K562 (cell line): ENCODE measurements at regions not wholly inside any gene's neighbourhood (a gene's known extent, or its start where the extent isn't known, plus 50 kb on each side); places are given as distances from the start of the nearest gene placed in this dataset.

Experiments used
- ATAC-seq: fragments of 200-7000 bp; cut with Tn5 transposase; 3 replicates; pipeline ENCODE4 v1.9.1; 2020; ENCODE audit warnings: moderate library complexity
- BruUV-seq: library from RNA; stranded (reverse); fragments of 400-500 nt; replicated peaks from 2 replicates; lab custom pipeline; 2021; lab: Mats Ljungman, UMichigan
- CTCF ChIA-PET: fragments of 300-600 bp; formaldehyde crosslinking; extraction: SDS; loops from one replicate; lab custom pipeline; 2021; ENCODE audit warnings: low intra/inter-chr PET ratio; lab: Yijun Ruan, JAX
- POLR2A ChIA-PET: fragments of 300-600, 350-650 bp; sonication (Branson Sonifier 250); formaldehyde crosslinking; extraction: SDS; loops from one replicate; lab custom pipeline; 2021; ENCODE audit warnings: antibody characterized with exemption, inconsistent platforms; lab: Yijun Ruan, JAX
- DNase-seq, 4 experiments: peaks; one replicate each; pipeline versions ENCODE4 v3.0.0 to v3.0.0-alpha.2; 2011 to 2018; ENCODE audit warnings: low spot score in 3 of 4, mixed read lengths in 3 of 4; ENCODE audit errors: extremely low read depth in 1 of 4
- FAIRE-seq: peaks from 2 replicates; lab custom pipeline; 2011; peaks lifted over from hg19 to GRCh38; lab: Jason Lieb, UNC
- H2AFZ ChIP-seq: 2 replicates; pipeline ENCODE4 v1.6.0; 2011; ENCODE audit warnings: low read depth, low read length, control low read depth, inconsistent platforms
- H3K27ac ChIP-seq: fragments of 200-600 bp; 3 replicates; pipeline ENCODE4 v1.8.0; 2011; ENCODE audit warnings: low read depth, mild to moderate bottlenecking, control low read depth, inconsistent platforms, low read length, moderate library complexity, mixed read lengths; ENCODE audit errors: extremely low read depth
- H3K27me3 ChIP-seq, 2 experiments: fragments of 300-600 bp in 1 of 2; 2 replicates in 1 of 2; 3 replicates in 1 of 2; pipeline versions ENCODE4 v1.6.0 to v1.8.0; 2011; ENCODE audit warnings: inconsistent platforms in 2 of 2, low read length in 2 of 2, mild to moderate bottlenecking in 1 of 2, mixed read lengths in 1 of 2, moderate library complexity in 1 of 2; ENCODE audit not compliant: control insufficient read depth in 2 of 2, insufficient read depth in 2 of 2
- H3K36me3 ChIP-seq: fragments of 300-600 bp; 3 replicates; pipeline ENCODE4 v1.8.0; 2011; ENCODE audit warnings: mild to moderate bottlenecking, low read length, inconsistent platforms; ENCODE audit not compliant: control insufficient read depth, insufficient read depth
- H3K4me1 ChIP-seq, 2 experiments: fragments of 200-600 bp in 1 of 2; replicated peaks in 1 of 2; 2 replicates in 1 of 2; 3 replicates in 1 of 2; pipeline versions ENCODE4 v1.5.1 to v1.8.0; 2011; ENCODE audit warnings: inconsistent platforms in 2 of 2, low read length in 2 of 2, mild to moderate bottlenecking in 1 of 2, mixed read lengths in 1 of 2, moderate library complexity in 1 of 2; ENCODE audit not compliant: control insufficient read depth in 2 of 2, insufficient read depth in 2 of 2
- H3K4me2 ChIP-seq: 2 replicates; pipeline ENCODE4 v1.6.1; 2011; ENCODE audit warnings: low read length, control low read depth, inconsistent platforms, mixed read lengths; ENCODE audit not compliant: insufficient read depth
- H3K4me3 ChIP-seq: fragments of 200-600 bp; sonication (generic), shearing (Covaris generic); 2 replicates; pipeline ENCODE4 v1.5.1; 2016; ENCODE audit warnings: control low read depth, inconsistent platforms
- H3K79me2 ChIP-seq: fragments of 200-600 bp; 3 replicates; pipeline ENCODE4 v1.8.0; 2011; ENCODE audit warnings: low read length, inconsistent platforms; ENCODE audit not compliant: control insufficient read depth, insufficient read depth
- H3K9ac ChIP-seq, 2 experiments: 2 replicates each; pipeline versions ENCODE4 v1.6.0 to v1.6.1; 2011; ENCODE audit warnings: low read depth in 2 of 2, low read length in 2 of 2, control low read depth in 1 of 2, inconsistent platforms in 1 of 2, mild to moderate bottlenecking in 1 of 2, mixed read lengths in 1 of 2; ENCODE audit not compliant: insufficient read depth in 1 of 2
- H3K9me1 ChIP-seq: one replicate; pipeline ENCODE4 v1.6.0; 2011; ENCODE audit warnings: inconsistent platforms, mild to moderate bottlenecking, low read length, moderate library complexity; ENCODE audit not compliant: control insufficient read depth, insufficient read depth
- H3K9me3 ChIP-seq: replicated peaks from 2 replicates; pipeline ENCODE4 v1.5.1; 2011; ENCODE audit warnings: low read depth, low read length, inconsistent platforms; ENCODE audit not compliant: control insufficient read depth, insufficient read depth
- H4K20me1 ChIP-seq: replicated peaks from 2 replicates; pipeline ENCODE4 v1.6.1; 2011; ENCODE audit warnings: low read length, inconsistent platforms, mixed read lengths; ENCODE audit not compliant: control insufficient read depth, insufficient read depth
- DDX20 ChIP-seq: fragments of 450-650 bp; IDR thresholded peaks from 2 replicates; pipeline ENCODE4 v1.6.1; 2016; ENCODE audit warnings: missing genetic modification characterization, low read depth, mild to moderate bottlenecking, missing compliant biosample characterization, moderate library complexity
- E2F3 ChIP-seq: fragments of 250-450 bp; sonication (Bioruptor Pico); IDR thresholded peaks from 2 replicates; pipeline ENCODE4 v1.4.0; 2020; ENCODE audit warnings: mild to moderate bottlenecking
- ELF1 ChIP-seq: fragments of 200-800 bp; sonication (Bioruptor generic); IDR thresholded peaks from 2 replicates; pipeline ENCODE4 v1.6.1; 2016; ENCODE audit warnings: missing genetic modification characterization, missing compliant biosample characterization
- HDAC6 ChIP-seq: IDR thresholded peaks from 2 replicates; pipeline ENCODE4 v1.6.1; 2012; ENCODE audit warnings: low read depth, mild to moderate bottlenecking, control low read depth, inconsistent platforms, low read length, moderate library complexity
- RHOXF2B ChIP-seq: fragments of 250-450 bp; sonication (Bioruptor Pico); conservative IDR thresholded peaks from 2 replicates; pipeline ENCODE4 v1.5.1; 2021
- SMARCB1 ChIP-seq: IDR thresholded peaks from 2 replicates; pipeline ENCODE4 v1.6.1; 2011; ENCODE audit warnings: improper control_type of control experiment, low read depth; ENCODE audit not compliant: insufficient read length
- SPI1 ChIP-seq: IDR thresholded peaks from 2 replicates; pipeline ENCODE4 v1.6.1; 2011; ENCODE audit warnings: low read depth, low read length, control low read depth, borderline replicate concordance
- TGIF2 ChIP-seq: sonication (generic); formaldehyde crosslinking; IDR thresholded peaks from 2 replicates; pipeline ENCODE4 v1.8.1; 2022; ENCODE audit warnings: mild to moderate bottlenecking, missing genetic modification reagents, moderate library complexity
- WHSC1 ChIP-seq: IDR thresholded peaks from one replicate; pipeline ENCODE4 v1.6.1; 2012; ENCODE audit warnings: low read length, control low read depth, inconsistent platforms
- ZNF232 ChIP-seq: sonication (generic); formaldehyde crosslinking; IDR thresholded peaks from 2 replicates; pipeline ENCODE4 v1.8.0; 2022; ENCODE audit warnings: mild to moderate bottlenecking, missing genetic modification reagents
- ZNF253 ChIP-seq: fragments of 250-450 bp; sonication (Bioruptor Pico); conservative IDR thresholded peaks from 2 replicates; pipeline ENCODE4 v1.6.1; 2021; ENCODE audit warnings: mild to moderate bottlenecking
- WGBS: fragments of 100-300 bp; shearing (Covaris generic); methylation state at CpG from one replicate; pipeline ENCODE4 v1.1.6; 2016; ENCODE audit warnings: low coverage, mixed read lengths; ENCODE audit not compliant: insufficient coverage; ENCODE audit errors: missing lambda C conversion rate; 5-methylcytosine and 5-hydroxymethylcytosine counted together
- in situ Hi-C: fragments of 300-500 bp; cut with MboI; formaldehyde crosslinking; loops from 4 replicates; pipeline ENCODE4 v1.15.0; 2018; ENCODE audit warnings: inconsistent platforms, mixed read lengths
- intact Hi-C: fragments of 100-400 bp; cut with micrococcal nuclease; formaldehyde crosslinking; loops from 2 replicates; pipeline ENCODE4 v1.14.2; 2022
- TF ChIP-seq, protein P1 (sequence below): IDR thresholded peaks from 2 replicates; pipeline ENCODE4 v1.6.1; 2014; ENCODE audit warnings: antibody characterized with exemption
- TF ChIP-seq, protein P2 (sequence below): fragments of 450-650 bp; IDR thresholded peaks from 2 replicates; pipeline ENCODE4 v1.6.1; 2017; ENCODE audit warnings: antibody characterized with exemption
- TF ChIP-seq, protein P3 (sequence below): fragments of 450-650 bp; IDR thresholded peaks from 2 replicates; pipeline ENCODE4 v1.7.0; 2016; ENCODE audit warnings: borderline replicate concordance
- TF ChIP-seq, protein P4 (sequence below), 2 experiments: IDR thresholded peaks; 2 replicates each; pipeline ENCODE4 v1.6.1; 2011; ENCODE audit warnings: borderline replicate concordance in 1 of 2, control low read depth in 1 of 2, low read depth in 1 of 2, low read length in 1 of 2, mild to moderate bottlenecking in 1 of 2, mixed read lengths in 1 of 2, moderate library complexity in 1 of 2; ENCODE audit not compliant: insufficient read depth in 1 of 2, insufficient read length in 1 of 2, poor library complexity in 1 of 2, severe bottlenecking in 1 of 2; ENCODE audit errors: extremely low read depth in 1 of 2

DNA sequence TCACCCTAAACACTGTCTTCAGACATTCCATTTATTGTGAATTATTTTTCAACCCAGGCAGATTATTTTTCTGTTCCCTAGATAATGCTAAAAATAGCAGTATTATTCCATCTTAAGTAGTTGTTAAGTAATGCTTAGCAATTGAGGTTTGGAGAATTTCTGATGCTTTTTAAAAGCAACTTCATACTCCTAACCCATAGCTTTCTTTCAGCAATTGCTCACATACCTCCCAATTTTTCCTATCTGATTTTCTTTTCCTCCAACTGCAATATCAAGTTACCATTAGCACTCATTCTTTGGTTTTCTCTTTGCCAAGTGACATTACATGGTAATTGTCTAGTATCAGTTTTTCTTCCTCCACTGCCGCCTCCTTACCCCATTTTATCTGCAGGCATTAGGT lies 104.7 kb downstream of the GPR85 start:
- DNase-seq (no peak), FAIRE-seq (no peak), ATAC-seq (no peak)
- Histone ChIP-seq H4K20me1 (no peaks in the 10 kb centered on the region), H3K9me3 (no peaks in the 10 kb centered on the region), H2AFZ (no peak overlapping the region), H3K27ac (no peak overlapping the region), H3K9ac (no peak overlapping the region), H3K4me2 (no peak overlapping the region), H3K9me1 (no peaks in the 10 kb centered on the region), H3K4me3 (no peak overlapping the region), H3K79me2 (no peaks in the 10 kb centered on the region), H3K36me3 (no peaks in the 10 kb centered on the region), H3K4me1 (no peaks in the 10 kb centered on the region), H3K27me3 (no peaks in the 10 kb centered on the region)
- ChIA-PET CTCF (no interaction called here), POLR2A (no interaction called here)
- in situ Hi-C loops (no loop called here), intact Hi-C loops (no loop called here)
- BruUV-seq = no TSS peak
- WGBS = 4% methylated on average over 1 of the region's 1 CpG
- no peak for TF ChIP-seq HDAC6
- TF ChIP-seq, protein P1, sequence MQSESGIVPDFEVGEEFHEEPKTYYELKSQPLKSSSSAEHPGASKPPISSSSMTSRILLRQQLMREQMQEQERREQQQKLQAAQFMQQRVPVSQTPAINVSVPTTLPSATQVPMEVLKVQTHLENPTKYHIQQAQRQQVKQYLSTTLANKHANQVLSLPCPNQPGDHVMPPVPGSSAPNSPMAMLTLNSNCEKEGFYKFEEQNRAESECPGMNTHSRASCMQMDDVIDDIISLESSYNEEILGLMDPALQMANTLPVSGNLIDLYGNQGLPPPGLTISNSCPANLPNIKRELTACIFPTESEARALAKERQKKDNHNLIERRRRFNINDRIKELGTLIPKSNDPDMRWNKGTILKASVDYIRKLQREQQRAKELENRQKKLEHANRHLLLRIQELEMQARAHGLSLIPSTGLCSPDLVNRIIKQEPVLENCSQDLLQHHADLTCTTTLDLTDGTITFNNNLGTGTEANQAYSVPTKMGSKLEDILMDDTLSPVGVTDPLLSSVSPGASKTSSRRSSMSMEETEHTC = no peak
- TF ChIP-seq, protein P2, sequence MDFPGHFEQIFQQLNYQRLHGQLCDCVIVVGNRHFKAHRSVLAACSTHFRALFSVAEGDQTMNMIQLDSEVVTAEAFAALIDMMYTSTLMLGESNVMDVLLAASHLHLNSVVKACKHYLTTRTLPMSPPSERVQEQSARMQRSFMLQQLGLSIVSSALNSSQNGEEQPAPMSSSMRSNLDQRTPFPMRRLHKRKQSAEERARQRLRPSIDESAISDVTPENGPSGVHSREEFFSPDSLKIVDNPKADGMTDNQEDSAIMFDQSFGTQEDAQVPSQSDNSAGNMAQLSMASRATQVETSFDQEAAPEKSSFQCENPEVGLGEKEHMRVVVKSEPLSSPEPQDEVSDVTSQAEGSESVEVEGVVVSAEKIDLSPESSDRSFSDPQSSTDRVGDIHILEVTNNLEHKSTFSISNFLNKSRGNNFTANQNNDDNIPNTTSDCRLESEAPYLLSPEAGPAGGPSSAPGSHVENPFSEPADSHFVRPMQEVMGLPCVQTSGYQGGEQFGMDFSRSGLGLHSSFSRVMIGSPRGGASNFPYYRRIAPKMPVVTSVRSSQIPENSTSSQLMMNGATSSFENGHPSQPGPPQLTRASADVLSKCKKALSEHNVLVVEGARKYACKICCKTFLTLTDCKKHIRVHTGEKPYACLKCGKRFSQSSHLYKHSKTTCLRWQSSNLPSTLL = no peak
- TF ChIP-seq SPI1 = no peak
- TF ChIP-seq, protein P3, sequence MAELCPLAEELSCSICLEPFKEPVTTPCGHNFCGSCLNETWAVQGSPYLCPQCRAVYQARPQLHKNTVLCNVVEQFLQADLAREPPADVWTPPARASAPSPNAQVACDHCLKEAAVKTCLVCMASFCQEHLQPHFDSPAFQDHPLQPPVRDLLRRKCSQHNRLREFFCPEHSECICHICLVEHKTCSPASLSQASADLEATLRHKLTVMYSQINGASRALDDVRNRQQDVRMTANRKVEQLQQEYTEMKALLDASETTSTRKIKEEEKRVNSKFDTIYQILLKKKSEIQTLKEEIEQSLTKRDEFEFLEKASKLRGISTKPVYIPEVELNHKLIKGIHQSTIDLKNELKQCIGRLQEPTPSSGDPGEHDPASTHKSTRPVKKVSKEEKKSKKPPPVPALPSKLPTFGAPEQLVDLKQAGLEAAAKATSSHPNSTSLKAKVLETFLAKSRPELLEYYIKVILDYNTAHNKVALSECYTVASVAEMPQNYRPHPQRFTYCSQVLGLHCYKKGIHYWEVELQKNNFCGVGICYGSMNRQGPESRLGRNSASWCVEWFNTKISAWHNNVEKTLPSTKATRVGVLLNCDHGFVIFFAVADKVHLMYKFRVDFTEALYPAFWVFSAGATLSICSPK = no peak
- no peak for TF ChIP-seq WHSC1
- TF ChIP-seq ZNF232 (CRISPR knock-in tag) = no peak
- TF ChIP-seq ELF1 (tag) = no peak
- no peak for TF ChIP-seq TGIF2 (CRISPR knock-in tag)
- TF ChIP-seq DDX20 (tag) = no peak
- TF ChIP-seq E2F3 (CRISPR knock-in tag) = no peak
- TF ChIP-seq RHOXF2B (CRISPR knock-in tag) = no peak
- TF ChIP-seq ZNF253 (CRISPR knock-in tag) = no peak
- TF ChIP-seq, protein P4, sequence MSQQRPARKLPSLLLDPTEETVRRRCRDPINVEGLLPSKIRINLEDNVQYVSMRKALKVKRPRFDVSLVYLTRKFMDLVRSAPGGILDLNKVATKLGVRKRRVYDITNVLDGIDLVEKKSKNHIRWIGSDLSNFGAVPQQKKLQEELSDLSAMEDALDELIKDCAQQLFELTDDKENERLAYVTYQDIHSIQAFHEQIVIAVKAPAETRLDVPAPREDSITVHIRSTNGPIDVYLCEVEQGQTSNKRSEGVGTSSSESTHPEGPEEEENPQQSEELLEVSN (IDR thresholded peaks at IDR 0.05; ENCODE audit: borderline replicate concordance in 1 of 2, extremely low read depth in 1 of 2, insufficient read depth in 1 of 2, insufficient read length in 1 of 2, low read depth in 1 of 2, low read length in 1 of 2, poor library complexity in 1 of 2, severe bottlenecking in 1 of 2) = no peak
- TF ChIP-seq SMARCB1 = no peak
